NK-92 (cell line): ENCODE measurements at regions not wholly inside any gene's neighbourhood (a gene's known extent, or its start where the extent isn't known, plus 50 kb on each side); places are given as distances from the start of the nearest gene placed in this dataset.

Source experiments
- DNase-seq: peaks from one replicate; lab custom pipeline; 2025; ENCODE audit not compliant: unreplicated experiment; lab: John Stamatoyannopoulos, UW

- DNase-seq = no peak
Measured at GRCh38 chr7:25763463-25763860, 388.5 kb upstream of the NFE2L3 start.

GRCh38 chr7:25765110-25765655 lies 386.8 kb upstream of the NFE2L3 start:
- DNase-seq = no peak

- DNase-seq = no peak
Measured at GRCh38 chr7:25770235-25770634, 381.8 kb upstream of the NFE2L3 start.

- DNase-seq = no peak
Measured at GRCh38 chr7:25770670-25771069, 381.3 kb upstream of the NFE2L3 start.

- no peak for DNase-seq
Measured at GRCh38 chr7:25771491-25771890, 380.5 kb upstream of the NFE2L3 start.

- DNase-seq = no peak
Measured at GRCh38 chr7:25772802-25773201, 379.2 kb upstream of the NFE2L3 start.

GRCh38 chr7:25774675-25775074 lies 377.3 kb upstream of the NFE2L3 start:
- no peak for DNase-seq

GRCh38 chr7:25775570-25775969 lies 376.4 kb upstream of the NFE2L3 start:
- no peak for DNase-seq

- no peak for DNase-seq
Measured at GRCh38 chr7:25775999-25776743, 375.8 kb upstream of the NFE2L3 start.

- DNase-seq = no peak
Measured at GRCh38 chr7:25776744-25777123, 375.3 kb upstream of the NFE2L3 start.

GRCh38 chr7:25777969-25778708 lies 373.9 kb upstream of the NFE2L3 start:
- no peak for DNase-seq

- DNase-seq = no peak
Measured at GRCh38 chr7:25779002-25779546, 372.9 kb upstream of the NFE2L3 start.

GRCh38 chr7:25780904-25781303 lies 371.1 kb upstream of the NFE2L3 start:
- DNase-seq = no peak

GRCh38 chr7:25781704-25782103 lies 370.3 kb upstream of the NFE2L3 start:
- DNase-seq = no peak

- DNase-seq = no peak
Measured at GRCh38 chr7:25786936-25787335, 365.1 kb upstream of the NFE2L3 start.

- DNase-seq = no peak
Measured at GRCh38 chr7:25787336-25787735, 364.7 kb upstream of the NFE2L3 start.

- DNase-seq = no peak
Measured at GRCh38 chr7:25788371-25788770, 363.6 kb upstream of the NFE2L3 start.

GRCh38 chr7:25788961-25789620 lies 362.9 kb upstream of the NFE2L3 start:
- DNase-seq = no peak

GRCh38 chr7:25789701-25790640 lies 362.0 kb upstream of the NFE2L3 start:
- DNase-seq = no peak

- no peak for DNase-seq
Measured at GRCh38 chr7:25790963-25791362, 361.0 kb upstream of the NFE2L3 start.
